OCI-LY7 (cell line): ENCODE measurements at regions not wholly inside any gene's neighbourhood (a gene's known extent, or its start where the extent isn't known, plus 50 kb on each side); places are given as distances from the start of the nearest gene placed in this dataset.
"Not testable (repeated sequence)": the region's sequence is repeated elsewhere in the genome, so short reads cannot be mapped to it uniquely, and the experiment has no call there.

Experiments
- EZH2phosphoT487 ChIP-seq: fragments of 200-600 bp; sonication (generic); IDR thresholded peaks from 2 replicates; pipeline ENCODE4 v1.6.1; 2018; ENCODE audit warnings: low read depth, borderline replicate concordance, mild to moderate bottlenecking, mixed run types, antibody characterized with exemption, low read length, moderate library complexity, mixed read lengths
- TF ChIP-seq, protein P1 (sequence below): fragments of 200-600 bp; sonication (generic); conservative IDR thresholded peaks from 2 replicates; pipeline ENCODE4 v1.5.1; 2014; ENCODE audit warnings: mild to moderate bottlenecking, antibody characterized with exemption, low read length, moderate library complexity, mixed read lengths

DNA sequence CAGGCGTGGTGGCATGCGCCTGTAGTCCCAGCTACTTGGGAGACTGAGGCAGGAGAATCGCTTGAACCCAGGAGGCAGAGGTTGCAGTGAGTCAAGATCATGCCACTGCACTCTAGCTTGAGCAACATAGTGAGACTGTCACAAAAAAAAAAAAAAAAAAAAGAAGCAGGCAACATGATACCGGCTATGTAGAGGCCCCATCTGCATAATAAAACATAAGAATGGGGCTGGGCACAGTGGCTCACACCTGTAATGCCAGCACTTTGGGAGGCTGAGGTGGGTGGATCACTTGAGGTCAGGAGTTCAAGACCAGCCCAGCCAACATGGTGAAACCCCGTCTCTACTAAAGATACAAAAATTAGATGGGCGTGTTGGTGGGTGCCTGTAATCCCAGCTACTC lies 304.7 kb downstream of the GJA1 start:
- TF ChIP-seq, protein P1, sequence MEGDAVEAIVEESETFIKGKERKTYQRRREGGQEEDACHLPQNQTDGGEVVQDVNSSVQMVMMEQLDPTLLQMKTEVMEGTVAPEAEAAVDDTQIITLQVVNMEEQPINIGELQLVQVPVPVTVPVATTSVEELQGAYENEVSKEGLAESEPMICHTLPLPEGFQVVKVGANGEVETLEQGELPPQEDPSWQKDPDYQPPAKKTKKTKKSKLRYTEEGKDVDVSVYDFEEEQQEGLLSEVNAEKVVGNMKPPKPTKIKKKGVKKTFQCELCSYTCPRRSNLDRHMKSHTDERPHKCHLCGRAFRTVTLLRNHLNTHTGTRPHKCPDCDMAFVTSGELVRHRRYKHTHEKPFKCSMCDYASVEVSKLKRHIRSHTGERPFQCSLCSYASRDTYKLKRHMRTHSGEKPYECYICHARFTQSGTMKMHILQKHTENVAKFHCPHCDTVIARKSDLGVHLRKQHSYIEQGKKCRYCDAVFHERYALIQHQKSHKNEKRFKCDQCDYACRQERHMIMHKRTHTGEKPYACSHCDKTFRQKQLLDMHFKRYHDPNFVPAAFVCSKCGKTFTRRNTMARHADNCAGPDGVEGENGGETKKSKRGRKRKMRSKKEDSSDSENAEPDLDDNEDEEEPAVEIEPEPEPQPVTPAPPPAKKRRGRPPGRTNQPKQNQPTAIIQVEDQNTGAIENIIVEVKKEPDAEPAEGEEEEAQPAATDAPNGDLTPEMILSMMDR, result not testable (repeated sequence)
- not testable (repeated sequence) for TF ChIP-seq EZH2phosphoT487
